ENCODE measurements at regions not wholly inside any gene's neighbourhood (a gene's known extent, or its start where the extent isn't known, plus 50 kb on each side); places are given as distances from the start of the nearest gene placed in this dataset.

DNA sequence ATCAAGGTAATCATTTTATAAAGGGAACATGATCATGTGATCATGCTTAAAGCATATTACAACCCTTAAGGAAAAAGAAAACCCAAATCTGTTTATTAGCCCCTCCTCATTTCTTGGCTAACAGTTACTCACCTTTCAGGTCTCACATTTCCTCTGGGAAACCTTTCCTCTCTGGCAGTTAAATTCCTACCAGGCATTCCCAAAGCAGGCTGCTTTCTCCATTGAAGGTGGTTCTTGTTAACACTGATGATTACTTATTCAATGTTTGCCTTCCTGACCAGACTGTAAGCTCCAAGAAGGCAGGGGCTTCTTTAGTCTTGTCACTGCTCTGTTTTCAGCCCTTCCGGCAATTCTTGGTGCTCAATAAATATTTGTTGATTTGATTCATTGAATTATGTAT is 59.9 kb downstream of the PLK2 start:
- H3K27me3 Mint-ChIP-seq (ENCODE audit: insufficient read depth) = no peaks in the 10 kb centered on the region
- H3K27ac Mint-ChIP-seq = no peak overlapping the region
- Histone ChIP-seq H3K27ac (ENCODE audit: low read depth, low read length) (no peak overlapping the region), H3K4me3 (ENCODE audit: low read length) (no peak overlapping the region), H3K9me3 (ENCODE audit: control insufficient read depth, low read length) (no peaks in the 10 kb centered on the region), H3K9ac (ENCODE audit: extremely low read depth, low read length, poor library complexity, severe bottlenecking) (no peak overlapping the region), H3K36me3 (ENCODE audit: control insufficient read depth, insufficient read depth, low read length) (no peaks in the 10 kb centered on the region), H3K4me1 (ENCODE audit: control insufficient read depth, insufficient read depth, low read length) (no peaks in the 10 kb centered on the region), H3K27me3 (ENCODE audit: control insufficient read depth, insufficient read depth, low read length, poor library complexity, severe bottlenecking) (no peaks in the 10 kb centered on the region)
- DNase-seq = no peak
- H3K4me1 Mint-ChIP-seq = no peaks in the 10 kb centered on the region
- H3K4me3 Mint-ChIP-seq = no peak overlapping the region
- TF ChIP-seq, protein P1, sequence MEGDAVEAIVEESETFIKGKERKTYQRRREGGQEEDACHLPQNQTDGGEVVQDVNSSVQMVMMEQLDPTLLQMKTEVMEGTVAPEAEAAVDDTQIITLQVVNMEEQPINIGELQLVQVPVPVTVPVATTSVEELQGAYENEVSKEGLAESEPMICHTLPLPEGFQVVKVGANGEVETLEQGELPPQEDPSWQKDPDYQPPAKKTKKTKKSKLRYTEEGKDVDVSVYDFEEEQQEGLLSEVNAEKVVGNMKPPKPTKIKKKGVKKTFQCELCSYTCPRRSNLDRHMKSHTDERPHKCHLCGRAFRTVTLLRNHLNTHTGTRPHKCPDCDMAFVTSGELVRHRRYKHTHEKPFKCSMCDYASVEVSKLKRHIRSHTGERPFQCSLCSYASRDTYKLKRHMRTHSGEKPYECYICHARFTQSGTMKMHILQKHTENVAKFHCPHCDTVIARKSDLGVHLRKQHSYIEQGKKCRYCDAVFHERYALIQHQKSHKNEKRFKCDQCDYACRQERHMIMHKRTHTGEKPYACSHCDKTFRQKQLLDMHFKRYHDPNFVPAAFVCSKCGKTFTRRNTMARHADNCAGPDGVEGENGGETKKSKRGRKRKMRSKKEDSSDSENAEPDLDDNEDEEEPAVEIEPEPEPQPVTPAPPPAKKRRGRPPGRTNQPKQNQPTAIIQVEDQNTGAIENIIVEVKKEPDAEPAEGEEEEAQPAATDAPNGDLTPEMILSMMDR (conservative IDR thresholded peaks at IDR 0.05) = no peak
- WGBS, 2 experiments (ENCODE audit: insufficient coverage in 1 of 2, insufficient read length in 1 of 2) = 100% methylated on average over 1 of the region's 1 CpG; no CpG with 5 or more reads in 1 of the 2 experiments
- no peaks in the 10 kb centered on the region for H3K36me3 Mint-ChIP-seq (ENCODE audit: low read depth)
- no peaks in the 10 kb centered on the region for H3K9me3 Mint-ChIP-seq

DNA sequence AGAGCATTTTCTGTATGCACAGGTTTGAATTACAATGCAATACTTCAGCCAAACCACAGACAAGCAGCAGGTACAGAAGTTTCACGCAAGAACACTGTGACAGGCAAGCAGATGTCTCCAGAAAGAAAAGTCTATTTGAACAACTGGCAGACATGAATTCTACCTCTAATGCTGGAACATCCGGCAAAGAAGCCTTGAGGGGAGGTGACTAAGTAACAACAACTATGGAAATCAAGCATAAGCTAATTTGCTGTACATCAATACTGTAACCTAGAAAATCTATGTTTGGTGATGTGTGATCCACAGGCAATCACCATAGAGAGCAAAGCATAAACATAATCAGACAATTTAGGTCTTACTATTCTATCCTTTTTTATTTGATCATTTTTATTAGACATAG is 65.5 kb downstream of the PLK2 start:
- no peak overlapping the region for H3K4me3 ChIP-seq (ENCODE audit: low read length)
- 100% methylated on average over 1 to 2 of the region's 2 CpGs for WGBS, 2 experiments (ENCODE audit: insufficient coverage in 1 of 2, insufficient read length in 1 of 2)
- H3K27me3 ChIP-seq (ENCODE audit: control insufficient read depth, insufficient read depth, low read length, poor library complexity, severe bottlenecking) = no peaks in the 10 kb centered on the region
- H3K27ac Mint-ChIP-seq = no peak overlapping the region
- no peaks in the 10 kb centered on the region for H3K9me3 ChIP-seq (ENCODE audit: control insufficient read depth, low read length)
- H3K4me1 ChIP-seq (ENCODE audit: control insufficient read depth, insufficient read depth, low read length) = no peaks in the 10 kb centered on the region
- H3K36me3 Mint-ChIP-seq (ENCODE audit: low read depth) = no peaks in the 10 kb centered on the region
- no peaks in the 10 kb centered on the region for H3K27me3 Mint-ChIP-seq (ENCODE audit: insufficient read depth)
- no peak overlapping the region for H3K9ac ChIP-seq (ENCODE audit: extremely low read depth, low read length, poor library complexity, severe bottlenecking)
- no peaks in the 10 kb centered on the region for H3K36me3 ChIP-seq (ENCODE audit: control insufficient read depth, insufficient read depth, low read length)
- no peak overlapping the region for H3K27ac ChIP-seq (ENCODE audit: low read depth, low read length)
- TF ChIP-seq, protein P1 (conservative IDR thresholded peaks at IDR 0.05) = no peak
- H3K4me3 Mint-ChIP-seq = no peak overlapping the region
- no peaks in the 10 kb centered on the region for H3K9me3 Mint-ChIP-seq
- no peaks in the 10 kb centered on the region for H3K4me1 Mint-ChIP-seq
- no peak for DNase-seq

DNA sequence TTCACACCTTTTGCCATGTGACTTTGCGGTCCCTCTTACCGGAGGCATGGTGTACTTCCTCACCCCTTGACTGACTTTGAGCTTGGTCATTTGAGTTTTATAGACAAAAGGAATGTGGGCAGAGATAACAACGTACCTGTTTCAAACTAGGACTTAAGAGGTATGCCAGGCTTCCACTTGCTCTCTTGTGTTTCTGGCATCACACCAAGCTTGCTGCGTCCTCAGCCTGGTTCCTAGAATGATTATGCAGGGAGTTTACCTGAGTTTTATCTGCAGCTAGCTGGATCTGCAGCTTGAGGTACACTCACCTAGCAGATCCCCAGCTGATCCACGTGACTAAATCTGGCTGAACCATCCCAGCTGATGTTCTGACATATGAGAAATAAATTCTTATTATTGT is 66.2 kb downstream of the PLK2 start:
- Histone ChIP-seq H3K4me1 (ENCODE audit: control insufficient read depth, insufficient read depth, low read length) (no peaks in the 10 kb centered on the region), H3K4me3 (ENCODE audit: low read length) (no peak overlapping the region), H3K27ac (ENCODE audit: low read depth, low read length) (no peak overlapping the region), H3K9ac (ENCODE audit: extremely low read depth, low read length, poor library complexity, severe bottlenecking) (no peak overlapping the region), H3K36me3 (ENCODE audit: control insufficient read depth, insufficient read depth, low read length) (no peaks in the 10 kb centered on the region), H3K9me3 (ENCODE audit: control insufficient read depth, low read length) (no peaks in the 10 kb centered on the region), H3K27me3 (ENCODE audit: control insufficient read depth, insufficient read depth, low read length, poor library complexity, severe bottlenecking) (no peaks in the 10 kb centered on the region)
- no peaks in the 10 kb centered on the region for H3K27me3 Mint-ChIP-seq (ENCODE audit: insufficient read depth)
- TF ChIP-seq, protein P1 (conservative IDR thresholded peaks at IDR 0.05) = no peak
- no peaks in the 10 kb centered on the region for H3K4me1 Mint-ChIP-seq
- 85 to 90% methylated on average over 4 to 5 of the region's 5 CpGs for WGBS, 2 experiments (ENCODE audit: insufficient coverage in 1 of 2, insufficient read length in 1 of 2)
- H3K9me3 Mint-ChIP-seq = no peaks in the 10 kb centered on the region
- H3K36me3 Mint-ChIP-seq (ENCODE audit: low read depth) = no peaks in the 10 kb centered on the region
- H3K27ac Mint-ChIP-seq = no peak overlapping the region
- no peak overlapping the region for H3K4me3 Mint-ChIP-seq
- DNase-seq = no peak

Measured in endodermal cell (in vitro differentiated cells).